EL (cell line): ENCODE measurements at regions not wholly inside any gene's neighbourhood (a gene's known extent, or its start where the extent isn't known, plus 50 kb on each side); places are given as distances from the start of the nearest gene placed in this dataset.

Experiments used
- DNase-seq: peaks from one replicate; pipeline ENCODE4 v3.0.0-alpha.2; 2016

DNA sequence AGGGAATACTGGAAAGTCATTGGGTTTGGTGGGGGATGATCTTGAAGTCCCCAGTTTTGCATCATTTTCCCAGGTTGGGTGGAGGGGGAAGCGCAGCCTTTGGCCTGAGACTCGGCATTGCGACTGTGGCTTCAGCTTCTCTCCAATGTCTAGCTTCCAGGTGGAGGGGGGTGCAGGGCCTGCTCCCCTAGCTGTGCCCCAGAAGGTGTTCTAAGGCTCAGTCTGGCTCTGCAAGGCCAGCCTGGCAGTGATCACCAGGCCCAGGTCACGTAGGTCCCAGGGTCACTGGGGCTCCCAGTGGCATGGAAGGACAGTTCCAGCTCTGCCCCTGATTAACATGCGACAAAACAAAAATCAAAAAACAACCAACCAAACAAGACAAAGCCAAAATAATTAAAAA, 56.9 kb upstream of the HAAO start:
- DNase-seq: no peak

DNA sequence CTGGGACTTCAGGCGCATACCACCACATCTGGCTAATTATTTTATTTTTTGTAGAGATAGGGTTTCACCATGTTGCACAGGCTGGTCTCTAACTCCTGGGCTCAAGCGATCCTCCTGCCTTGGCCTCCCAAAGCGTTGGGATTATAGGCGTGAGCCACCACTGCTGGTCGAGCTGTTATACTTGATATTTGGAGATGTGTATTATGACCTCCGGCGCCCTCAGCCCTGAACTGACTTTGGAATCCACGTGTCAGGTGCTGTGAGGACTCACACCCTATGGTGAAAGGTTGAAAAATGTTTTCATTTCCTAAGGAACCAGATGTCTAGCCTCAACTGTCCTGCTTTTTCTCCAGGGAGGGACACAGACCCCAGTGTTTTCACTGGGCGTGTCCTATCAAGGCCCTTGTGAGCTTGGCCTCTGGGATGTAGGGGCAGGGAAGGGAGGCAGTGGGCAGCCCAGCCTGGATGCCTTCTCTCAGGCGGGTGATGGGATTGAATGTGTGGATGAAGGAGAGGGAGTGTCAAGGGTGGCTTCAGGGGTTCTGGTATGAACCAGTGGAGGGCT, 56.4 kb upstream of the HAAO start:
- no peak for DNase-seq

DNA sequence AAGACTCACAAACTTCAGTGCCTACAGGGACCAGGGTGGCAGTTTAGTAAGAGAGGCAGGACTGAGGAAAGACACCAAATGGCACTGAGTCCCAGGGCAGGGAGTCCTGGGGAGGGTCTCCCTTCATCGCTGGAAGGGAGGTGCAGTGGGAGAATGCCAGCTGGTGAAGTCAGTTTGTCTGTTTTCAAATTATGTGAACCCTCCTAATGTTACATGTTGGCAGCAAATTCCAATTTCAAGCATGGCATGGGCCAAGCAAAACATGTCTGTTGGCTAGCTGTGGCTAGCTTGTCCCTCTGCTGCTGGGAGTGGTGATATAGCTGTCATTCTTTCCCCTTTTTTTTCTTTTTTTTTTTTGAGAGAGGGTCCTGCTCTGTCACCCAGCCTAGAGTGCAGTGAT, 55.9 kb upstream of the HAAO start:
- DNase-seq: no peak

DNA sequence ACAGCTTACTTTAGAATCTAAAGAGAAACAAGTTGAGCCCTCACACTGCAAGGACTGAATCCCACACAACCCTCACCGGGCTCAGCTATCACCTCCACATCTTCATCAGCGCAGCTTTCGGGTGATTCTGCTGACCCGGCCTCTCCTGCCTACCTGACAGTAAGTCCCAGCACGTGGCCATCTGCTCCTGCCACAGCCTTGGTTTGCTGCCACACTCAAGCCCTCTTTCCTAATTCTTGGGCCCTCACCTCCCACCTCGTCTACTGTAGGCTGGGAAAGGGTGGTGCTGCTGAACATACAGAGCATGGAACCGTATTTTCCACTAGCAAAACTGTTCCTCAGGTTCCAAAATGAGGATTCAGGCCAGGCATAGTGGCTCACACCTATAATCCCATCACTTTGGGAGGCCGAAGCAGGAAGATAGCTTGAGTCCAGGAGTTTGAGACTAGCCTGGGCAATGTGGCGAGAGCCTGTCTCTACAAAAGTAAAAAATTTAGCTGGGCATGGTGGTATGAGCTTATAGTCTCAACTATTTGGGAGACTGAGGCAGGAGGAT, 55.3 kb upstream of the HAAO start:
- DNase-seq: no peak

DNA sequence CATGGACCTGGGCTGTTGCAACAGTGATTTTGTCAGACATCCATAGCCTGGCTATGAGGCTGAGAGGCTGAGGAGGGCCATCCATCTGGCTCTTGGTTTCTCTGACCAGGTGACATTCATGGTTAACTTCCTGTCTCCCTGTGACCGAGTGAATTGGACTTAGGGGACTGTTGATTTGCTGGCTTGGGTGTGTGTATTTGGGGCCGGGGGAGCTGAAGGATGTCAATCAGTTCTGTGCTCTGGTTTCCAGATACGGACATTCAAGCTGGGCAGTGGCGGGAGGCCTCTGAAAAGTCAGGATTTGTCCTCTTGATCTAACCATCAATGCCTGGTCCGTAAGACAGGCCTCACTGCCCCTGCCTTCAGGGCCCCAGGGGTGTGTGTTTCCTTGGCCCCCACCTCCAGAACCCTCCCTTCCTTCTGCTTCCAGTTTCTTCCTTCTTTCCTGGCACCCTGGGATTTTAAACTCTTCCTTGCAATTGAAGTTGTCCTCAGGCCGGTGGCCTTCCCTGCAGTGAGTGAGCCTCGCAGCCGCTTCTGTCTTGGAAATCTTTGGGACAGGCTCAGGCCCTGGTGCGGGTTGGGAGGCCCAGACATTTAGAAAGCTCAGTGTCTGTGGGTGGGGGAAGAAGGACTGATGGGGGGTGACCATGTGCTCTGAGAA, 54.7 kb upstream of the HAAO start:
- DNase-seq: no peak

DNA sequence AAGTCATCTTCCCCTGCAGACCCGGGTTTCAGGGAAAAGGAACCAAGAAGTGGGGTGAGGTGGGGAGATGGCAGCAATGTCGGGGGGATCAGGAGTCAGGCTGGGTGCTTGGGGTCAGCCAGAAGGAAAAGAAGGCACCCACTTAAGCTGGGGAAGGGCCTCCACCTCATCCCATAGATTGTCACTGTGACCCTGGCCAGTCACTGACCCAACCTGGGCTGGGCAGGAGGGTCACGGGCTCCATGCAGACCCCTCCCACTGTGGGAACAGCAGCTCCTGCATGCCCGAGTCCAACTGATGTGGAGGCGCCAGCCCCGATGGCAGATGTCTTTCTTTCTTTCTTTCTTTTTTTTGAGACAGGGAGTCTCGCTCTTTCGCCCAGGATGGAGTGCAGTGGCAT, 53.6 kb upstream of the HAAO start:
- no peak for DNase-seq

DNA sequence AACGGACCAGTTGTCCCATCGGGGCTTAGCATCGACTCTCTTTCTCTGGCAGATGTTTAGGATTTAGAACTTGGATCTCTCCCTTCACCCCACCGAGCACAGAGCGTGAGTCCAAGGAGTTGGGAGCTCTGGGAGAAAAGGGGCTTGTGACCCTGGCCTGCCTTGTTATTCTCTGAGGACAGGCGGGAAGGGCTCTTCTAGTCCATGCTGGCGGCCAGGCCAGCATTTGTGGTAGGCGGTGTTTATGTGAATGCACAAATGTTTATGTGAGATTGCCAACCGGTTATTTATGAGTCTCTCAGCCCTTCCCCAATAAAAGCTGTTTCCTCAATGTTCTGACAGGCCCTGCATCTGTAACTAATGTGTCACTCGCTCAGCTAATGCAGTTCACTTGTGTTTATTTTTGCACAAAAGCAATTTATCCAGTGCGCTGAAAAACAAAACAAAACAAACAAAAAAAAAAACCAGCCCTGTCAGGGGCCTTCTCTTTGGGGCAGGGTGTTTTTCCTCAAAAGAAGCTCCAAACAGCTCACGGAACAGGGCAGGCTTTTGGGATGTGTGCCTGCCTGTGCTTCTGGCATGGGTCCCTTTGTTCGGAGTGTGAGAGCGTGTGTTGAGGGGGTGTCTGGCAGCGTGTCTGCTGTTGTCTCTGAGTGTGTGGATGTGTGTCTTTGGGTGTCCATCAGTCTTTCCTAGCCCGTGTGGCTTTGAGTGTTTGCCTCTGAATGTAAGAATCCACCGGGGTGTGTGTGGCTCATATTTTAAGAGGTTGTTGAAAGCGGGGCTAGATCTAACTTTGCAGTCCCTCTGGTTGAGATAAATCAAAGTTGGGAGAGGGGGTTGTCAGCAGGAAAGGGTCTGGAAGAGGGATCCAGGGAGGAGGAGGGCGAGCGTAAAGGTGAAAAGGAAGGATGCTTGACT, 52.8 kb upstream of the HAAO start:
- DNase-seq: peak; percentile 16

GRCh38 chr2:42844366-42844765, 52.0 kb upstream of the HAAO start:
- DNase-seq: no peak

DNA sequence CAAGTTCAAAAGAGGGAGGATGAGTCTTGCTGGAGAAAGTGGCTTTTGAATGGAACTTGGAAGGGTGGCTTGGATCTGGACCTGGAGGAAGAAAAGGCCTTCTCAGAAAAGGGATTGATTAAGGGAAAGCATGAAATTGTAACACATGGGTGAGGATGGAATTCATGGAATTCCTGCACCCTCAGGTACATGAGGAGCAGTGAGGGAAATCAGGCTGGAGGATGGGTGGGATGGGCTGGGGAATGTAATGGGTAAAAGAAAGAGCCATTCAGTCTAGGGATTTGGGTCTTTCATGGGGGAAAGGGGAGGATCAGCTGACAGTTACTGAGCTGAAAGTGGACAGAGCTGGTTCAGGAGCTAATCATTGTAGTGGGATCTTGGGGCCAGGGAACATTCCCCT, 51.2 kb upstream of the HAAO start:
- DNase-seq: no peak

- DNase-seq: no peak
Measured at GRCh38 chr2:42843131-42843530, 50.7 kb upstream of the HAAO start.

- DNase-seq: no peak
Measured at GRCh38 chr2:42842466-42842865, 50.1 kb upstream of the HAAO start.
